Endothelial cell of umbilical vein (primary cell): ENCODE measurements at regions not wholly inside any gene's neighbourhood (a gene's known extent, or its start where the extent isn't known, plus 50 kb on each side); places are given as distances from the start of the nearest gene placed in this dataset.

ENCODE experiments used
- BruUV-seq: library from RNA; stranded (reverse); fragments of 400-500 nt; replicated peaks from 2 replicates; lab custom pipeline; 2021; lab: Mats Ljungman, UMichigan
- CTCF ChIA-PET: fragments of 300-600, 350-600 bp; sonication (Branson Sonifier 250); formaldehyde crosslinking; loops from one replicate; lab custom pipeline; 2021; ENCODE audit warnings: antibody characterized with exemption, inconsistent platforms; lab: Charles Lee
- POLR2A ChIA-PET: fragments of 300-600, 350-600 bp; sonication (Branson Sonifier 250); formaldehyde crosslinking; loops from one replicate; lab custom pipeline; 2021; ENCODE audit warnings: antibody characterized with exemption, inconsistent platforms; lab: Charles Lee
- DNase-seq: peaks from one replicate; pipeline ENCODE4 v3.0.0-alpha.2; 2011; ENCODE audit warnings: low read depth, low spot score
- FAIRE-seq: peaks from 2 replicates; lab custom pipeline; 2011; peaks lifted over from hg19 to GRCh38; lab: Jason Lieb, UNC
- H2AFZ ChIP-seq: 2 replicates; pipeline ENCODE4 v1.6.0; 2012; ENCODE audit warnings: low read depth, low read length, control low read depth, inconsistent platforms
- H3K27ac ChIP-seq: 2 replicates; pipeline ENCODE4 v1.5.1; 2011; ENCODE audit warnings: low read depth, mild to moderate bottlenecking, control low read depth, low read length, moderate library complexity; ENCODE audit not compliant: insufficient read depth
- H3K27me3 ChIP-seq, 2 experiments: 2 replicates each; pipeline versions ENCODE4 v1.6.0 to v1.6.1; 2011; ENCODE audit warnings: low read length in 2 of 2, mixed read lengths in 1 of 2; ENCODE audit not compliant: control insufficient read depth in 2 of 2, insufficient read depth in 2 of 2
- H3K36me3 ChIP-seq, 2 experiments: 2 replicates in 1 of 2; 3 replicates in 1 of 2; pipeline ENCODE4 v1.5.1; 2011; ENCODE audit warnings: low read length in 2 of 2, mild to moderate bottlenecking in 1 of 2, moderate library complexity in 1 of 2; ENCODE audit not compliant: control insufficient read depth in 2 of 2, insufficient read depth in 2 of 2; ENCODE audit errors: extremely low read depth in 1 of 2
- H3K4me1 ChIP-seq: 3 replicates; pipeline ENCODE4 v1.5.1; 2011; ENCODE audit warnings: mild to moderate bottlenecking, low read length; ENCODE audit not compliant: control insufficient read depth, insufficient read depth; ENCODE audit errors: extremely low read depth
- H3K4me2 ChIP-seq: 2 replicates; pipeline ENCODE4 v1.6.1; 2011; ENCODE audit warnings: low read length, control low read depth, mixed read lengths; ENCODE audit not compliant: insufficient read depth
- H3K4me3 ChIP-seq, 3 experiments: fragments of 200-600 bp in 1 of 3; sonication (generic), shearing (Covaris generic) in 1 of 3; replicated peaks in 1 of 3; 2 replicates each; pipeline ENCODE4 v1.5.1; 2011 to 2016; ENCODE audit warnings: control low read depth in 3 of 3, low read length in 3 of 3, mild to moderate bottlenecking in 2 of 3, inconsistent platforms in 1 of 3, low read depth in 1 of 3, moderate library complexity in 1 of 3; ENCODE audit not compliant: insufficient read depth in 1 of 3
- H3K79me2 ChIP-seq: 2 replicates; pipeline ENCODE4 v1.6.0; 2012; ENCODE audit warnings: low read length, inconsistent platforms; ENCODE audit not compliant: control insufficient read depth, insufficient read depth
- H3K9ac ChIP-seq: replicated peaks from 2 replicates; pipeline ENCODE3; 2011; ENCODE audit warnings: low read length, control low read depth; ENCODE audit not compliant: insufficient read depth; ENCODE audit errors: extremely low read depth
- H3K9me1 ChIP-seq: replicated peaks from 3 replicates; pipeline ENCODE4 v1.6.0; 2011; ENCODE audit warnings: mild to moderate bottlenecking, low read length; ENCODE audit not compliant: control insufficient read depth, insufficient read depth; ENCODE audit errors: extremely low read depth
- H3K9me3 ChIP-seq: replicated peaks from 2 replicates; pipeline ENCODE4 v1.5.1; 2012; ENCODE audit warnings: low read length, inconsistent platforms; ENCODE audit not compliant: control insufficient read depth, insufficient read depth
- H4K20me1 ChIP-seq: replicated peaks from 2 replicates; pipeline ENCODE3; 2011; ENCODE audit warnings: mild to moderate bottlenecking, low read length; ENCODE audit not compliant: control insufficient read depth, insufficient read depth; ENCODE audit errors: extremely low read depth
- CTCF ChIP-seq, 2 donors: IDR thresholded peaks; 1 replicate in 1 of 2; 2 replicates in 1 of 2; pipeline ENCODE4 v1.5.1; 2011; ENCODE audit warnings: low read length in 2 of 2, mild to moderate bottlenecking in 2 of 2, moderate library complexity in 2 of 2, control low read depth in 1 of 2, inconsistent platforms in 1 of 2, low read depth in 1 of 2; ENCODE audit not compliant: insufficient read depth in 1 of 2; ENCODE audit errors: extremely low read depth in 1 of 2
- EZH2 ChIP-seq: IDR thresholded peaks from 2 replicates; pipeline ENCODE4 v1.6.1; 2012; ENCODE audit warnings: borderline replicate concordance, low read depth, mild to moderate bottlenecking, moderate library complexity, low read length, inconsistent platforms; ENCODE audit not compliant: severe bottlenecking
- FOS ChIP-seq: IDR thresholded peaks from 2 replicates; pipeline ENCODE4 v1.6.1; 2011; ENCODE audit warnings: mild to moderate bottlenecking, low read length, moderate library complexity, borderline replicate concordance; ENCODE audit not compliant: insufficient read depth
- GATA2 ChIP-seq: IDR thresholded peaks from 2 replicates; pipeline ENCODE4 v1.7.0; 2011; ENCODE audit warnings: low read depth, mild to moderate bottlenecking, moderate library complexity, mixed read lengths, low read length; ENCODE audit not compliant: insufficient read length, insufficient read depth
- JUN ChIP-seq: IDR thresholded peaks from 2 replicates; pipeline ENCODE4 v1.6.1; 2011; ENCODE audit warnings: borderline replicate concordance, low read depth; ENCODE audit not compliant: insufficient read length, insufficient read depth
- MAX ChIP-seq: IDR thresholded peaks from 2 replicates; pipeline ENCODE4 v1.6.1; 2011; ENCODE audit not compliant: insufficient read depth, insufficient read length
- MYC ChIP-seq: IDR thresholded peaks from one replicate; pipeline ENCODE4 v1.6.1; 2011; ENCODE audit warnings: mild to moderate bottlenecking, low read depth, low read length
- POLR2A ChIP-seq: IDR thresholded peaks from 2 replicates; pipeline ENCODE4 v1.6.1; 2012; ENCODE audit warnings: low read depth, mild to moderate bottlenecking, control low read depth, low read length
- POLR2AphosphoS5 ChIP-seq: IDR thresholded peaks from 2 replicates; pipeline ENCODE4 v1.6.1; 2012; ENCODE audit warnings: low read depth, mild to moderate bottlenecking, control low read depth, low read length, moderate library complexity; ENCODE audit not compliant: insufficient read depth
- dilution Hi-C: fragments of 300-500 bp; cut with MboI; formaldehyde crosslinking; loops from one replicate; pipeline ENCODE4 v1.15.0; 2019; ENCODE audit warnings: low sequenced_read_pairs; ENCODE audit not compliant: extremely low pct_ligation_motif_present
- intact Hi-C: fragments of 100-400 bp; cut with micrococcal nuclease; formaldehyde crosslinking; loops from one replicate; pipeline ENCODE4 v1.10.0; 2022

GRCh38 chr3:194031349-194031748 is 104.6 kb upstream of the HES1 start:
- intact Hi-C loops: no loop called here
- no peak for DNase-seq
- Histone ChIP-seq H2AFZ (no peak overlapping the region), H3K36me3 (no peaks in the 10 kb centered on the region), H3K4me2 (no peak overlapping the region), H3K9ac (no peak overlapping the region), H3K79me2 (no peaks in the 10 kb centered on the region), H3K4me1 (no peaks in the 10 kb centered on the region), H3K9me3 (no peaks in the 10 kb centered on the region), H3K27ac (no peak overlapping the region), H3K4me3 (no peak overlapping the region), H4K20me1 (no peaks in the 10 kb centered on the region), H3K9me1 (no peaks in the 10 kb centered on the region), H3K27me3 (no peaks in the 10 kb centered on the region)
- BruUV-seq: no TSS peak
- TF ChIP-seq FOS (no peak), MYC (no peak), MAX (no peak), JUN (no peak), CTCF (IDR thresholded peaks at IDR 0.05; ENCODE audit: extremely low read depth in 1 of 2, insufficient read depth in 1 of 2, low read depth in 1 of 2, low read length in 2 of 2) (no peak), POLR2A (no peak), POLR2AphosphoS5 (no peak), EZH2 (no peak), GATA2 (no peak)
- POLR2A ChIA-PET: no interaction called here
- CTCF ChIA-PET: no interaction called here
- no peak for FAIRE-seq
- dilution Hi-C loops: no loop called here
